KMS-11 (cell line): ENCODE measurements at regions not wholly inside any gene's neighbourhood (a gene's known extent, or its start where the extent isn't known, plus 50 kb on each side); places are given as distances from the start of the nearest gene placed in this dataset.

Source experiments
- H2AFZ ChIP-seq: fragments of 200-600 bp; sonication (generic); 2 replicates; pipeline ENCODE4 v1.6.1; 2016; ENCODE audit warnings: antibody characterized with exemption, mixed run types, low read depth
- H3K27ac ChIP-seq: fragments of 200-600 bp; sonication (generic); 2 replicates; pipeline ENCODE4 v1.6.1; 2016; ENCODE audit warnings: mild to moderate bottlenecking, mixed run types
- H3K27me3 ChIP-seq: fragments of 200-600 bp; sonication (generic); 2 replicates; pipeline ENCODE4 v1.6.1; 2017; ENCODE audit warnings: mild to moderate bottlenecking, low read depth, mixed run types, moderate library complexity; ENCODE audit not compliant: insufficient read depth
- H3K36me3 ChIP-seq: fragments of 200-600 bp; sonication (generic); 2 replicates; pipeline ENCODE4 v1.6.1; 2017; ENCODE audit warnings: mild to moderate bottlenecking, mixed run types; ENCODE audit not compliant: insufficient read depth
- H3K4me1 ChIP-seq: fragments of 200-600 bp; sonication (generic); 2 replicates; pipeline ENCODE4 v1.6.1; 2016; ENCODE audit warnings: mild to moderate bottlenecking, low read depth, mixed run types; ENCODE audit not compliant: poor library complexity, severe bottlenecking
- H3K4me2 ChIP-seq: fragments of 200-600 bp; sonication (generic); 2 replicates; pipeline ENCODE4 v1.7.0; 2016; ENCODE audit warnings: mild to moderate bottlenecking, mixed run types
- H3K4me3 ChIP-seq: fragments of 200-600 bp; sonication (generic); IDR thresholded peaks from 2 replicates; pipeline ENCODE4 v1.6.1; 2017; ENCODE audit warnings: low read depth, low read length, mixed read lengths; ENCODE audit not compliant: insufficient read depth
- H3K79me2 ChIP-seq: fragments of 200-600 bp; sonication (generic); 2 replicates; pipeline ENCODE4 v1.6.1; 2016; ENCODE audit warnings: low read depth, mixed run types; ENCODE audit not compliant: insufficient read depth
- H3K9ac ChIP-seq: fragments of 200-600 bp; sonication (generic); 2 replicates; pipeline ENCODE4 v1.6.1; 2016; ENCODE audit warnings: mild to moderate bottlenecking, mixed run types
- H4K20me1 ChIP-seq: fragments of 200-600 bp; sonication (generic); 2 replicates; pipeline ENCODE4 v1.6.1; 2016; ENCODE audit warnings: mild to moderate bottlenecking, mixed run types; ENCODE audit not compliant: insufficient read depth
- CTCF ChIP-seq: fragments of 200-600 bp; sonication (generic); conservative IDR thresholded peaks from 2 replicates; pipeline ENCODE4 v1.6.1; 2017; ENCODE audit warnings: low read depth, mild to moderate bottlenecking, antibody characterized with exemption, low read length, moderate library complexity, mixed read lengths

- H2AFZ ChIP-seq, result no peak overlapping the region
- no peaks in the 10 kb centered on the region for H4K20me1 ChIP-seq
- H3K4me1 ChIP-seq, result no peaks in the 10 kb centered on the region
- no peaks in the 10 kb centered on the region for H3K79me2 ChIP-seq
- H3K9ac ChIP-seq, result no peak overlapping the region
- no peak for TF ChIP-seq CTCF
- H3K4me2 ChIP-seq, result no peak overlapping the region
- H3K4me3 ChIP-seq, result no peak overlapping the region
- H3K36me3 ChIP-seq, result no peaks in the 10 kb centered on the region
- no peaks in the 10 kb centered on the region for H3K27me3 ChIP-seq
- H3K27ac ChIP-seq, result no peak overlapping the region
These were observed 344.9 kb downstream of the TSN start for GRCh38 chr2:122100346-122100745.

- Histone ChIP-seq H3K27me3 (no peaks in the 10 kb centered on the region), H4K20me1 (no peaks in the 10 kb centered on the region), H3K9ac (no peak overlapping the region), H3K4me1 (no peaks in the 10 kb centered on the region), H3K4me2 (no peak overlapping the region), H3K79me2 (no peaks in the 10 kb centered on the region), H3K36me3 (no peaks in the 10 kb centered on the region), H3K27ac (no peak overlapping the region), H2AFZ (no peak overlapping the region), H3K4me3 (no peak overlapping the region)
- no peak for TF ChIP-seq CTCF
These were observed 345.3 kb downstream of the TSN start for GRCh38 chr2:122100756-122101155.

- no peaks in the 10 kb centered on the region for H4K20me1 ChIP-seq
- no peak overlapping the region for H3K4me3 ChIP-seq
- TF ChIP-seq CTCF, result no peak
- H2AFZ ChIP-seq, result no peak overlapping the region
- no peak overlapping the region for H3K9ac ChIP-seq
- no peaks in the 10 kb centered on the region for H3K27me3 ChIP-seq
- H3K79me2 ChIP-seq, result no peaks in the 10 kb centered on the region
- no peaks in the 10 kb centered on the region for H3K36me3 ChIP-seq
- H3K4me2 ChIP-seq, result no peak overlapping the region
- H3K4me1 ChIP-seq, result no peaks in the 10 kb centered on the region
- no peak overlapping the region for H3K27ac ChIP-seq
These were observed 345.9 kb downstream of the TSN start for GRCh38 chr2:122101319-122101718.

- Histone ChIP-seq H3K27me3 (no peaks in the 10 kb centered on the region), H4K20me1 (no peaks in the 10 kb centered on the region), H3K9ac (no peak overlapping the region), H2AFZ (no peak overlapping the region), H3K27ac (no peak overlapping the region), H3K36me3 (no peaks in the 10 kb centered on the region), H3K4me2 (no peak overlapping the region), H3K4me1 (no peaks in the 10 kb centered on the region), H3K79me2 (no peaks in the 10 kb centered on the region), H3K4me3 (no peak overlapping the region)
- TF ChIP-seq CTCF, result no peak
These were observed 349.9 kb downstream of the TSN start for GRCh38 chr2:122105171-122105876.
